ENCODE measurements at regions not wholly inside any gene's neighbourhood (a gene's known extent, or its start where the extent isn't known, plus 50 kb on each side); places are given as distances from the start of the nearest gene placed in this dataset.

DNA sequence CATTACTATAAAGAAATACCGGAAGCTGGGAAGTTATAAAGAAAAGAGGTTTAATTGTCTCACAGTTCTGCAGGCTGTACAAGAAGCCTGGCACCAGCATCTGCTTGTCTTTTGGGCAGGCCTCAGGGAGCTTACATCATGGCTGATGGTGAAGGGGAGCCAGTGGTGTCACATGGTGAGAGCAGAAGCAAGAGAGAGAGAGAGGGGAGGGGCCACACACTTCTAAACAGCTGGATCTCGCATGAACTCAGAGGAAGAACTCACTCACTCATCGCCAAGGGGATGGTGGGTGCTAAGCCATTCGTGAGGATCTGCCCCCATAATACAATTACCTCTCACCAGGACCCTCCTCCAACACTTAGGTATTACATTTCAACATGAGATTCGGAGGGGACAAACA, 51.8 kb upstream of the ANKRD34C start:
- no peak for DNase-seq

DNA sequence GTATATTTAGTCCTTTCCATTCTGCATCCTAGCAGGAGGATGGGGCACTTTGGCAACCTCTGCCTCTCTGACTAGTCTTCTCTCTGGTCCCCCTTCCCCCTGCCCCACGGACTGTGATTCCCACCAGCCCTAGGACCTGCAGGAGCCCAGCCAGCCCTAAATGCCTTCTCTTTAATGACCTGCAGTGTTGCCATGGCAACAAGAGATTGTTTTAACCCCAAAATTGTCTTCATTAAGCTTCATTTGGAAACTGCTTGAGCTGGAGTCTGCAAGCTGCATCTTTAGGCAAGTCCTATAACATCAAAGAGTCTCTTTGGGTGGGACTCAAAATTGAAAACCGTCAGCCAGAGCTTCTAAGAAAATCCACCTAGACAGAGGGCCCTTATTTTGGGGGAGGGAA, 59.7 kb upstream of the ANKRD34C start:
- no peak for DNase-seq

DNA sequence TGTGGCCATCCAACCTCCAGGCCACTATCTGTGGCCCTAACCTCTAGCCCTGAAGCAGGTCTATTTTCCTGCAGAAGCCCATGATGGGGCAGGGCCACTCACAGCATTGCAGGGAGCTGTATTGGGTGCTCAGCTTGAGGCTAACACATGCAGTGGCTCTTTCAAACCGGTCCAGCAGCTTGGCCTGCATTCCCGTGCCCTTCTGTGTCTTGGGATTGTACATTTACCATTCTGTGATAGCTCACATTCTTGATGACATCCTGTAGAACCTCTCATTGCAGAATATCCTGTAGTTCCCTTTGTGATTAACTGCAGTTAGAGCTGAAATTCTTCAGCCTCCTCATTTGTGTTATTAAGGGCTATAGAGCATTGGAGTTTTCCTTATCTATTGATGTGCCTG, 60.8 kb upstream of the ANKRD34C start:
- no peak for DNase-seq

GRCh38 chr15:79219393-79220056, 63.0 kb upstream of the ANKRD34C start:
- no peak for DNase-seq

DNA sequence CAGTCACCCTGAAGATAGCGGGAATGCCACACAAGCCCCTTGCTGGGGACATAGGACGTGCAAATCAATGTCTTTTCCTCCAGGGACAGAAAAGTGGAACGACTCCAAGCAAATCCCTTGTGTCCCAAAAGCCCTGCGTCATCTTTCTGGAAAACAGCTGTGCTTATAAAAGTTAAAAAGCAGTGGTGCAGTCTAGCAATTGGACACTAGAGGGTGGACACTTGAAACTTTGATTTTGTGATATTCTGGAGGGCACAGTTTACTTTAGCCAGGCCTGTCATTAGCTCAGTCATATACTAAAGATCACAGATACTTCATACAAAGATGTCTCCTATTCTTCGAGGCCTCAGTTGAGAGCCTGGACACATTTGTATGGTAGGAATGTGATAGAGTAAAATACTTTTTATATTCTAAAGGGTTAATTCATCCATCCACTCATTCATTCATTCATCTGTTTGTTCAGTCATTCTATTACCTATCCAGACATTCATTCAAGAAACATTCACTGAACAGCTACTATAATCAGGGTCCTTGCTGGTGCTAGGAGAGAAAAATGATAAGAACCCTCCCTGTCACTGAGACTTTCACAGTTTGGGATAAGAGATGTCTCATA, 63.8 kb upstream of the ANKRD34C start:
- DNase-seq: no peak

GRCh38 chr15:79213650-79214049, 68.9 kb upstream of the ANKRD34C start:
- no peak for DNase-seq

DNA sequence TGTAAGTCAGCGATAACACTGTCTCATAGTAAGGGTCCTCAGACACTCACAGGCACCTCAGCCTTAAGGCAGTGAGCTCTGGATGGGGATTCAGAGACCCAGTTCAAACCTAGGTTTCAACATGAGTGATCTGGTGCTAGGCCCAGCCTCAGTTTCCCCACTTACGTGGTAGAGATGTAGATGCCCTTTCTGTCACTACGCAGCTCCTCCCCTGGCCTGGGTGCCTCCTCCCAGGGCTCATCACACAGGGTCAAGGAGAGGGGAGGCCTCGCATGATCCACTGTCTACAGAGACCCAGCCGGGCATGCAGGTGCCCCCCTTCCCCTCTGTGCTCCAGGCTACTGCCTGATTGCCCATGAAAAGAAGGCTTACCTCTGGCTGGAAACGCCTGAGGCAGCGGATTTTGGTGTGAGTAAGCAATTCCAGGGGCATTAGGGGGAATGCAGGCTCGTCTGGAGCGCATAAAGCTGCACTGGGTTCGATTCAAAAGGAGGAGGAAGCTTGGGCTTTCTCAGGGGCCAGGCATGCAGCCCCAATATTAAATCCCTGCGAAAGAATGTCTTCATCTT, 69.8 kb upstream of the ANKRD34C start:
- no peak for DNase-seq

GRCh38 chr15:79211481-79211880, 71.0 kb upstream of the ANKRD34C start:
- no peak for DNase-seq

- no peak for DNase-seq
These were observed 72.8 kb upstream of the ANKRD34C start for GRCh38 chr15:79209690-79210089.

DNA sequence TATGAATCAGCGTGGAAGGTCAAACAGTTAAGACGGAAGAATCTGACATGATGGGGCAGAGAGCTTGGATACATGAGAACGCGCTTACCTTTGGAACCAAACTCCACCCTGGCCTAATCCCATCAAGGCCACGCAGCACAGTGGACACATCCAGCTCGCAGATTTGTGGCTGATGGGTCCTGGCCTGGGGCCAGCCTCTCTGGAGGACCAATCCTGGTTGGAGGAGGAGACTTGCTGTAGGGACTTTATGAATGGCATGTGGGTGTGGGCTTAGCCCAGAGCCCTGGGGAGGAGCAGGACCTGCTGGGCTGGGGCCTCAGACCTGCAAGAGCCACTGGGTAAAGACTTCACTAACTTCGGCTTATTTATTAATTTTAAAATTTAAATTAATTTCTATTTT, 73.4 kb upstream of the ANKRD34C start:
- DNase-seq: no peak

DNA sequence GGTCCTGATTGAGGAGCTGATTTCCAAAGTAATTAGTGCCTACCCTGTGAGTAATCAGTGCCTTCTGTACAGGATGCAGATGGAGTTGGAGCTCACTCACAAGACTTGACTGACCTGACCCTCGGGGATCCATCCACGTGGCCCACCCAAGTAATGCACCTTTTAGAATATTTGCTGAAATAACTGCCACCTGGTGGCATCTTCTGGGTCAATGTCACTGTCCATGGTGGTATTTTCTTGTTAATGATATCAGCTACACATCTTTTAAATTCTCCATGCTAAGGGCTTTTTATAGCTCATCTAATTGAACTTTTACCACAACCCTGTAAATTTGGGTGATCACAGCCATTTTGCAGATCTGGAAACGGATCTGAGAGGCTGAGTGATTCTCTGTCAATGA, 74.3 kb upstream of the ANKRD34C start:
- no peak for DNase-seq

DNA sequence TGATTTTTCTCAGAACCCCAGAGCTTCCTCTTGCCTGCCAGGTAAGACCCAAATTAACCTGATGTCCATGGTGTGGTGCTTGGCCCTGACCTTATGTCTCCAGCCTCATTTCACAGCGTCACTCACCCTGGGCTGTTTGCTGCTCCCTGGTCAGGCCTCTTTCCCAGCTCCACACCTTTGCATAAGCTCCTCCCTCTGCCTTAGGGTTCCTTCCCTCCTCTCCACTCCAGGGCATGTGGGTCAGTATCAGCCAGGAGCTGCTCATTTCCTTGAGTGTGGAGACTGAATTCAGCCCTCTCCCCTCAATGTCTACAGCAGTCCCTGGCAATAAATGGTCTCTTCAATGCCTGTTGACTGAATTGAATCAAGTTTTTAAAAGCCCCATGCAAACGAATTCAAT, 75.6 kb upstream of the ANKRD34C start:
- DNase-seq: no peak

GRCh38 chr15:79204886-79205675, 77.4 kb upstream of the ANKRD34C start:
- DNase-seq: no peak

- no peak for DNase-seq
These were observed 84.1 kb upstream of the ANKRD34C start for GRCh38 chr15:79198461-79198860.

DNA sequence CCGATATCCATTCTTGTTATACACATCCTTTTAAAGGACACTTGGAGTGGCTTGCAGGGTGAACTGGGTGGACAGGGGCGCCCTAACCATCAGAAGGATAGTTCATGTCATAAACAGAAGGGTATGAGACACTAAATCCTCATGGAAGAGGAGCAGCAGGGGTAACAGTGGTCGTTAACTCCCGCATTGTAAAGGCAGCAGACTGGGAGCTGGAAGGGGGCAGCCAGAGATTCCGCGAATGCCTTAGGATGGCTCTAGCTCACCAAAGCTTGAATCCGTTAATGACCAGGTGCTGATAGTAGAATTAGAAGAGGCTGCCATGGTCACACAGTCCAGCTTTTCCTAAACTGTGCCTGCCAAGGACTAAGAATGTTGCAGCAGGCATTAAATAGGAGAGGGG, 85.2 kb upstream of the ANKRD34C start:
- DNase-seq: no peak

GRCh38 chr15:79195802-79196201, 86.7 kb upstream of the ANKRD34C start:
- DNase-seq: no peak

GRCh38 chr15:79195239-79195638, 87.3 kb upstream of the ANKRD34C start:
- DNase-seq: no peak

DNA sequence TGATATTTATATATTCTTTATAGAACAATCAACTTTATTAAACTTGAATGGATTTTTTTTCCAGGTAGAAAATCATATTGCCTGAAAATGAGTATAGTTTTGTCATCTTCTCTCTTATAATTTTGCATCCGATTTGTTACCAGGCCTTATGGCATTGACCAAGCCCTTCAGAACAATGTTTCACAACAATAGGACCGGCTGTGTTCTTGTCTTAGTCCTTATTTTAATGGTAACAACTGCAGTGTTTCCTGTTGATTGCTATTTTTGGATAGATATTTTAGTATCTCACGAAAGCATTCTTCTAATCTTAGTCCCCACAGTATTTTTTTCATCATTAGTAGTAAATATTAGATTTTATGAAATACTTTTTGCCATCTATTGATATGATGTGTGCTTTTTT, 88.1 kb upstream of the ANKRD34C start:
- DNase-seq: no peak

GRCh38 chr15:79193549-79193948, 89.0 kb upstream of the ANKRD34C start:
- no peak for DNase-seq

DNA sequence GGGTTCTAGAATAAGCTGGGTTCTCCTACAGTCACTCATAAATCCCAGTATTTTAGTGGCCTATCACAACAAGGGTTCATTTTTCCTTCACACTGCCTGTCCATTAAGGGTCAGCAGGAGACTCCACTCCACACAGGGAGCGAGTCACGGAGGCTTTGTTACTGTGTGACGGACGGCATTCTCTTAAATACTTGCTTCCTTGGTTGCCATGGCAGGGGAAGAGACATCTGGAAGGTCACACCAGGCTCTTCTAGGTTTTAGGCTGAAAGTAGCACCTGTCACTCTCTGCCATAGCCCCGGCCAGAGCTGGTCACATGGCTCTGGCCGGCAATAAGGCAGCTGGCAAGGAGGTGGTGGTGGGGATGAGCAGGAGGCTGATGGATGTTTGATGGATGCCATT, 89.4 kb upstream of the ANKRD34C start:
- DNase-seq: no peak

DNA sequence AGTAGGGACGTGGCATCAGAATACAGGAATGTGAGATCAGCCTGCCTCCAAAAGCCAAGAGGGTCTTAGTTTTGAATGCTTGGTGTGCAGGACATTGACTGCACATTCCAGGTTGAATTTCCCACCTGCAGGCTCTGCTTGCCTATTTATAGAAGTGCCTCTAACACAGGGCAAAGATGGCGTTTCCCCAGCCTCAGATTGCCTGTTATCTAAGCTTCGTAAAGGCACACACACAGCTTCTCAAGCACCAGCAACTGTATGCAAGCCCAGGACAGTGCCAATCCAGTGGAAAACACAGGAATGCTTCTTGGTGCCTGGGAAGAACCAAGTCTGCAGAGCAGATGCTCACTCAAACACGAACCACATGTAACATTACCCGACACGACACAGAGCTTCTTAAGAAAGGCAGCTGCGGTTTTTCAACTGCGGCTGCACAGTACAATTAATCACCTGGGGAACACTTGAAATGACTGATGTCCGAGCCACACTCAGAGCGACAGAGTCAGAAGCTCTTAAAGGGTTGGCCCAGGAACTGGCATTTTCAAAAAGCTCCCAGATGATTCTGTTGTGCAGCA, 90.0 kb upstream of the ANKRD34C start:
- DNase-seq: no peak

DNA sequence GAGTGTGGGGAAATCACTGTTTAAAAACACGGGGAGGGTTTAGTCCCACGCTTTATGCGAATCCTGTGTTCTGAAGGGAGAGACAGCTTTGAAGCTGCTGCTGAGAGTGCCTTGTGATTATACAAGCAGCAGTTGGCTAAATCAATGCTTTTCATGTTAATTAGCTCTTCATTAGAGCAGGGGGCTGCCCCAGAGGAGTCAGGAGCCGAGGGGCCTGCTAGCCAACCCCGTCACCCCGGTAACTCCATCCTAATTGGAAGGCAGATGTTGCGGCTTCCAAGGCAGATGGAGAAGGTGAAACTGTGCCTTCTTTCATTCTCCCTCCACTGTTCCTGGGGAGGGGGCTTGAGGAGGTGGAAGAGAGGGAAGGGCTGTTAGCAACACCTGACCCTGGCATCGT, 92.4 kb upstream of the ANKRD34C start:
- DNase-seq: no peak

- no peak for DNase-seq
These were observed 95.9 kb upstream of the ANKRD34C start for GRCh38 chr15:79186616-79187015.

GRCh38 chr15:79185199-79185598, 94.6 kb upstream of the RASGRF1 start:
- no peak for DNase-seq

Data from T-helper 9 cell (primary cell).